GM10266 (cell line): ENCODE measurements at regions not wholly inside any gene's neighbourhood (a gene's known extent, or its start where the extent isn't known, plus 50 kb on each side); places are given as distances from the start of the nearest gene placed in this dataset.
"Not testable (repeated sequence)": the region's sequence is repeated elsewhere in the genome, so short reads cannot be mapped to it uniquely, and the experiment has no call there.

Experiments
- DNase-seq: peaks from one replicate; pipeline ENCODE4 v3.0.0; 2012; ENCODE audit errors: extremely low spot score
- CTCF ChIP-seq: IDR thresholded peaks from 2 replicates; pipeline ENCODE4 v1.5.1; 2012; ENCODE audit warnings: mild to moderate bottlenecking, low read depth; ENCODE audit not compliant: control insufficient read depth, insufficient read depth; ENCODE audit errors: missing control alignments

- no peak for DNase-seq
- no peak for TF ChIP-seq CTCF
These were observed 593.1 kb downstream of the EBF1 start for GRCh38 chr5:158506648-158507047.

GRCh38 chr5:158502686-158503085 lies 597.0 kb downstream of the EBF1 start:
- DNase-seq = no peak
- no peak for TF ChIP-seq CTCF

DNA sequence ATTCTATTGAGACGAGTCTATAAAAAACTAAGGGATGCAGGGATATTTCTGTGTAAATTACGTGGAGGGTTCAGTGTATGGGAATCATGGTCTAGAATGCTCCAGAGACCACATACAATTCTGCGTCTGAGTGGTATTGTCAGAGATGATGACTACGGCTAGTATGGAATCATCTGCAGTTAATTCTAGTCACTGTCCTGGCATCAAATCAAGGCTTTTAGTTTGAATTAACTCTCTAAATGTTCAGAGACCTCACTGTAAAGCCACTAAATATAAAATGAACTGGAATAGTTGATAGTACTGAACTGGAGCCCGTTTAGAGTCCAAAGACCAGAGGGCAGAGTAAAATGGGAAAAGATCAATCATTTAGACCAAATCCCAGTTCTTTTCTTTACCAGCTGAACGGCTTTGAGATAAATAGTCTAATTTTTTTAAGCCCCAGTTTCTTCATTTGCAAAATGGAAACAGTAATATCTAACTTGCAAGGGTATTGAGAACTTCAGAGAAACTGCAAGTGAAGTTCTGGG lies 599.8 kb downstream of the EBF1 start:
- TF ChIP-seq CTCF = no peak
- DNase-seq = no peak

DNA sequence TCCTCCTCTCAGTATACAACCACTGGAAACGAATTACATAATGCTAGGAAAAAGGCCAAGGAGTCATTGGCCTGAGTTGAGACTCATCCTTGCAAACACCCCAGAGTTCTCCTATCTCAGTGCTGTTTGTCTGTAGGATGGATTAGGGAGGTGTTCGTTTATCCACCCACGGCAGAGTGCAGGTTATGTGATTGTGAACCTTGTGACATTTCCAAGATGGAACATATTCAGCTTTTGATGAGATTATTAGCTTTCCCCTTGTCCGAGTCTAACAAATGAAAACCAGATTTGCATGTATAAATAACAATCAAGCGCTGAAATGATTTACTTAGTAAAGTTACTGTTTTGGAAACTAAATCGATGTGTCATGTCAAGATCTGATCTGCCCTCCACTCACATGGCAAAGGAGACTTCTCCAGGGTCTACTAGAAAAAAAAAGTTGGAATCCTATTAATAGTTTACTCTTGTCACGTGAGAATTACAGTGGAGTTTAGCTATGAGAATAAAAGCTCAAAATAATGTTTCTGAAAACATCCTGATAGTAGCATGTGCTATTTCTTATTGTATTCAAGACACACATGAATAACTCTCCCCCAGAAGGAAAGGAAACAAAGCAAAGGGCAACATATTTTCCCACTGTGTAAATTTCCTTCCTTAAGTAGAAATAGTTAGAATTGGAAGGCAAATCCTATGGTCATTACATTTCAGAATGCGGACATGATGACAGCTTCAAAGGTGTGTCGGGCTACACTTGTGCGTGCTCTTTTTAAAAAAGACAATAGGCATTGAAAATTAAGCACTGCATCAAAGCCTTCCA lies 600.4 kb downstream of the EBF1 start:
- no peak for TF ChIP-seq CTCF

DNA sequence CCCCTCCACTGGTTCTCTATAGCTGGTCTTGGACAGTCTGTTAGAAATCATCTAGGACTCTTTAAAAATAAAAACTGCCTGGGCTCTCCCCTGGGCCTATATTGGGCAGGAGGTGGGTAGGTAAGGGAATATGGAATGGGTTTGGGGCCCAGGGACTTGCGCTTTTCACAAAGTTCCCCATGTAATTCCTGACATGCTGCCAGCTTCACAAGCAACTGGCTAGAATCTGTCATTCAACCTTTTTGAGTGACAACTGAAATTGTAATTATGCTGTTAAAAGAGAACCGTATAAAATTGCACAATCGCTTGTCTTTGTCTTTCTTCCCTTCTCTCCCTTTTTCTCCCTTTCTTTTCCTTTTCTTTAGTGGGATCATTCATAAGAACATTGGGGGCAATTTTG lies 603.1 kb downstream of the EBF1 start:
- TF ChIP-seq CTCF = no peak
- no peak for DNase-seq

More for the DNA sequence above, 600.4 kb downstream of the EBF1 start:
- DNase-seq = no peak

DNA sequence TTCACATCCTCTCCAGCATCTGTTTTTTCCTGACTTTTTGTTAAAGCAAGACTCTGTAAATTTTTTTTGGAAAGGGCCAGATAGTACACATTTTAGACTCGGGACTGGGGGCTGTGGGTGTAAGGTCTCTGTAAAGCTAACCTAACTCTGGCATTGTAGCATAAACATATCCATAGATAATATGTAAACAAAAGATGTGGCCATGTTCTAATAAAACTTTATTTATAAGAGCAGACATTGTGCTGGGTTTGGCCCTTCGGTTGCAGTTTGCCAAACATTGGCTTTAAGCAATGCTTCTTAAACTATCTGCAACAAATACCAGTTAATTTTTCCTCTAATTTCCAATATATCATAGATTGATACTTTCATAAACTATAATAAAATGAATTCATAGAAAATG lies 605.2 kb downstream of the EBF1 start:
- DNase-seq = no peak
- TF ChIP-seq CTCF = no peak

- not testable (repeated sequence) for DNase-seq
These were observed 605.7 kb downstream of the EBF1 start for GRCh38 chr5:158494044-158494443.
